Fibroblast of skin of right quadriceps (primary cell): ENCODE measurements at regions not wholly inside any gene's neighbourhood (a gene's known extent, or its start where the extent isn't known, plus 50 kb on each side); places are given as distances from the start of the nearest gene placed in this dataset.
"Not testable (repeated sequence)": the region's sequence is repeated elsewhere in the genome, so short reads cannot be mapped to it uniquely, and the experiment has no call there.

Experiments
- DNase-seq: peaks from one replicate; pipeline ENCODE4 v3.0.0-alpha.2; 2013

- DNase-seq: peak; percentile 22
Observed at GRCh38 chr4:129254526-129254925, 158.6 kb downstream of the C4orf33 start.

DNA sequence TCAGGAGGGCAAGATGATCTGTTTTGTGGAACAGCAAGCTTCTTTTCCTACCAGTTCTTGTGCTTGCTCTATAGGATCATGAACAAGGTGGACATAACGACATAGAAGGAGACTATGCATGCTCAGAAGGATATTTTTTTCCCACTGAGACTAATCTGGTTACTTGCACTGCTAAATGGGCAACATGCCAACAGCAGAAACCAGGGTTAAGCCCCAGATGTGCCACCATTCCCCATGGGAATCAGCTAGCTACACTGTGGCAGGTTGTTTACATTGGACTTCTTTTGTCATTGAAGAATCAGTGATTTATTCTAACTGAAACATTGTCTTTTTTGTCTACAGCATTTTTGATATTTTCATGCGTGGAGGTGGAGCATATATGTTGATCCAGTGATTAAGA lies 165.6 kb downstream of the C4orf33 start:
- no peak for DNase-seq

DNA sequence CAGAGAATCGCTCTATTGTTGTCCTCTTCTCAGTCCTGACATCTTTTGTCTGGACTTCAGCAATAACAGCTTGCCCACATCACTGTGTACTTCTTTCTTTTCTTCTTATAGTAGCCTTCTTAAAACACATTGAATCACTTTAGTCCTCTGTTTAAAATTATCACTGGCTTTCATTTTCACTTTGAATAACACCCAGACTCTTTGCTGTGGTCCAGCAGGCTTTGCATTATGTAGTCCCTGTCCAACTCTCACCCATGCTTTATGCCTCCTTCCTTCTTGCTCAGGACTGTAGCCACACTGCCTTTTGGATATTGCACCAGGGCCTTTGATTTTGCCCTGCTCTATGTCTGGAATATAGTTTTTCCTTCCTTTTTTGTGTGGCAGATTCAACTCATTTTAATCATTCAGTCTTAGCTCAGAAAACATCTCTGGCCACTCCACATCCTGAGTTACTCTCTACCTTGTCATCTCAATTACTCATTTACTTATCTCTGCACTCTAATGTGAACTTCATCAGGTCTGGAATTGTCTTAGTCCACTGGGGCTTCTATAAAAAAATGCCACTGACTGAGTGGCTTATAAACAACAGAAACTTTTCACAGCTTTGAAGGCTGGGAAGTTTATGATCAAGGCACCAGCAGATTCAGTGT lies 168.2 kb downstream of the C4orf33 start:
- no peak for DNase-seq

- DNase-seq: no peak
Observed at GRCh38 chr4:129278868-129279267, 182.9 kb downstream of the C4orf33 start.

DNA sequence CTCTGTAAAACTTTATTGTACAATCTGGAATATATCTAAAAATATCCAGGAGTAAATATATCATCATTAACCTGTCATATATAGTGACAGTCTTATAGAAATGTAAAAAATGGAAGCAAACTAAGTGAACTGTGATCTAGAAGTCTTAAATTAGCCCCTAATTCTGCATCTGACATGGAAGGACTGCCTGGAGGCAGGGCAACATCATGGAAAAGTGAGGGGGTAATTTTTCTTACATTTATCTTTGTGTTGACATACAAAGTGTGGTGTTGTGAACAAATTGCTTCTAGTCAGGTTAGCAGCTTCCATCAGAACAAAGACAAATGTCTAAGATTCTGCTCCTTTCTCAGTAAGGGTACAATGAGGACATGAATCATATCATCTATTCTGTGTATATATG lies 186.3 kb downstream of the C4orf33 start:
- DNase-seq: no peak

DNA sequence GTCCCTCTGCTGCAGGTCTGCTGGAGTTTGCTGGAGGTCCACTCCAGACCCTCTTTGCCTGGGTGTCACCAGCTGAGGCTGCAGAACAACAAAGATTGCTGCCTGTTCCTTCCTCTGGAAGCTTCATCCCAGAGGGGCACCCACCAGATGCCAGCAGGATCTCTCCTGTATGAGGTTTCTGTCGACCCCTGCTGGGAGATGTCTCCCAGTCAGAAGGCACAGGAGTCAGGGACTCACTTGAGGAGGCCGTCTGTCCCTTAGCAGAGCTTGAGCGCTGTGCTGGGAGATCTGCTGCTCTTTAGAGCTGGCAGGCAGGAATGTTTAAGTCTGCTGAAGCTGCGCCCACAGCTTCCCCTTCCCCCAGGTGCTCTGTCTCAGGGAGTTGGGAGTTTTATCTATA lies 196.2 kb downstream of the C4orf33 start:
- not testable (repeated sequence) for DNase-seq

DNA sequence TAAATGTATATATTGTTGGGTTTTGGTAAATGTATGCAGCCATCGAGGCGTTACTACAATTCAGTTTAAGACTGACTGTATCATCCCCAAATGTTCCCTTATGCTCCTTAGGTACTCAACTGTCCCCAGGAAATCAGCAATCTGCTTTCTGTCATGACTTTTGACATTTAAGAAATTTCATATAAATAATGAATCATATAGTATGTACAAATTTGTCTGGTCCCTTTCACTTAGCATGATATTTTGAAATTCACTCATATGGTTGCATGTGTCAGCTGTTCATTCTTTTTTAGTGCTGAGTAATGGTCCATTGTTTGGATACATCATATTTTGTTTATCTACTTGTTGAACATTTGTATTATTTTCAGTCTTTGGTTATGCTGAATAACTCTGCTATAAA lies 218.8 kb downstream of the C4orf33 start:
- no peak for DNase-seq

- DNase-seq: no peak
Observed at GRCh38 chr4:129322920-129323319, 227.0 kb downstream of the C4orf33 start.

DNA sequence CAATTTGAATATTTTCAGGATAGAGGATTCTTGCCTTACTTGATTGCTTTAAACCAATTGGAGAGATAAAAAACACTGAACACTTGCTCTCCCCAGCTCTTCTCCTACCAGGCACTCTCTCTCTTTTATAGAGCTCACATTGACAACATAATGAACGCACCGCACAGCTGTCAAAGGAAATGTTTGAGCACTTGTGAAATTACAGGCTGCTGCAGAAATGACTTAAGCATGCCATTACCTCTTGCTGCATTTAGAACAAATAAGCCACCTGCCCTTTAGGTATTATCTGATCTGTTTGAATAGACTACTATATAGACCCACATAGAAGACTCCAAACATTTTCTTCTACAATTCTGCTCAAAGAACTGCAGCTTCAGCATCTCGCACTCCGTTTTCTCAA lies 227.7 kb downstream of the C4orf33 start:
- DNase-seq: no peak

DNA sequence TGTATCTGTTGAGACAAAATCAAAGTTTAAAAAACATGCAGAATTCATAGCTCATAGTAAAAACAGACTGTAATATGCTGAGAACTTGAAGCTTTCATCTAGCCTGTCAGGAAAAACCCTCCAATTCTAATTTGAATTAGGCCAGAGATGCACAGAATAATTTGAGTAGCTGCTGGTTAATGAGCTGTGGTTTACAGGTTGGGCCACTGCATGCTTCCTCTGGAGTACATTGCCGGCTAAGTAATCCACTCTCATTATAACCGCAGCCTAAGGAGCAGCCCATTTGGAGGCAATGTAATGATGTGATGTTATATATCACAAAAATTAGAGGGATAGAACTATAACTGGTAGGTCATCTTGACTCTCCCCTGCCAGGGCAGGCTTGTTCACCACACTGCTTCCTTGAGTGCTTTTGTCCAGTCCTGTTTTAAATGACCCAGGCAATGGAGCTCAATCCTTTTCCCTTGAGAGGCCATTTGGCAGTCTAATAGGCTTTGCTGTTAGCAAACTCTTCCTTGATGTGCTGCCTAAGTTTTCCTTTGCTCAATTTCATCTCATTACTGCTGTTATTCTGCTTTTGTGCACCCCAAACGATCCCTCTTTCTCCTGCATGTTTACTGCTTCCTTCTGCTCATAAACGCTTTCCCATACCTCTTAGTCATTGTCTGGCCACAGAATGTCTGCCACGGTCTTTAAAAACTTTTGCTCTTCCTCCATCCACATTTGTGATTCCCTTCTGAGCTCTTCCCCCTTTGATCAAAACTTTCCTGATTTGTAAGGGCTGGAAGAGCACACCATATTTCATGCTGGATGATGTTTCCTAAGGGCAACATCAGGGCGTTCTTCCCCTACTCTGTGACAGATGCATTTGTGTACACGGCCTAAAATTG lies 230.9 kb downstream of the C4orf33 start:
- no peak for DNase-seq

DNA sequence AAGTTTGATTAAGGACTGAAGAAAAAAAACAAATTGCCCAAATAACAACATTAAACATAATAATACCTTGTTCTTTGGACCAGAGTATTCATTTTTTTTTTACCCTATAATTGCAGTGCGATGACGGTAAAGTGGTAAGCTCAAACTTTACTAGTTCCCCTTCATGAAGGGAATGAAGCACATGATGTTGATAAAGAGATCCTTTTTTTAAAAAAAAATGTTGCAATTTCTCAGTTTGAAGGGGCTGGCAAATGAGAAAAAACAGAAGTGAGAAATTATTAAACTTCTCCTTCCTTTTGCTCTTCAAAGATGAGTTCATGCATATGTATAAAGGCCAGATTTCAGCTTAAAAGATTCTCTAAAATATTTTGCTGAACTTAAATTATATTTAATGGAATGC lies 231.7 kb downstream of the C4orf33 start:
- no peak for DNase-seq

GRCh38 chr4:129328162-129328561 lies 232.2 kb downstream of the C4orf33 start:
- DNase-seq: no peak

DNA sequence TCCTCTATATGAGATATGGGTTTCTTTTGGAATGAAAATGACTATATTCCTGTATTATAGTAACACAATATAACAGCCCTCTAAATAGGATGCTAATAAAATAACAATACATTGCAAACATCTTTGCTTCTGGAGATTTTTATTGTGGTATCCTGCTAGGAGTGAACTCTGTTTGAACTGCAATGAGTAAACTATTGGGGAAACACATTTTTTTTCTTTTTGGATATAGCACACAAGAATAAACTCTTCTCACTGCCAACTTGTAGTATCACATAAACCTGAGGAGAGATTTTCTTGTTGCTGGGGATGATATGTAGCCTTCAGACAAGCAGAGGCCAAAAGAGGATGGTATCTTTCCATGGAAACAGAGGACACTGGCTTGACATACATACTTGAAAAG lies 238.2 kb downstream of the C4orf33 start:
- no peak for DNase-seq

GRCh38 chr4:129335276-129335675 lies 239.3 kb downstream of the C4orf33 start:
- no peak for DNase-seq

- no peak for DNase-seq
Observed at GRCh38 chr4:129335818-129336217, 239.9 kb downstream of the C4orf33 start.

- DNase-seq: no peak
Observed at GRCh38 chr4:129336457-129337227, 240.7 kb downstream of the C4orf33 start.

- no peak for DNase-seq
Observed at GRCh38 chr4:129337228-129337620, 241.3 kb downstream of the C4orf33 start.

DNA sequence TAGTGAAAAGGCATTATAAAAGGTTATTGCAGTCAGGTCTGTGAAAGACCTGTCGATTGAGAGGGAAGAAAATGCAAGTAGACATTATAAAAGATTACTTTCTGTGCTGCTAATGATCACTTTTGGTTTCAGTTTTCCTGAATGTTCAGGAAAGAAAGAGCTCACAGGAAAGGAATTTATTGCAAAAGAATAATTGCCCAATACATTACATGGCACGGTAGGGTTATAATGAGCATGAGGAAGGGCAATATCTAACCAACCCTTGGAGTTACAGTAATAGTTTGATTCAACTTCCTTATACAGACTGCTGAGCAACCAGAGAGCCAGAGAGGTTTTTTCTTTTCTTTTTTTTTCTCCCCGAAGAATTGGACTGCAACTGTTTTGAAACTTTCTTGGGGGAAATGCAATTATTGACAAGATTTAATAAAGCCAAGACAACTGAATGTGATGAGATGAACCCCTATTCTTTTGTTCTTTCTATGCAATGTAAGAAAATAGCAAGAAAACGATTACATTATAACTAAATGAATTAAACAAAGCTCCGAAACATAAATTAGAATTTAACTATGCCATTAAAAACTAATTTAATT lies 247.0 kb downstream of the C4orf33 start:
- DNase-seq: peak; percentile 82

DNA sequence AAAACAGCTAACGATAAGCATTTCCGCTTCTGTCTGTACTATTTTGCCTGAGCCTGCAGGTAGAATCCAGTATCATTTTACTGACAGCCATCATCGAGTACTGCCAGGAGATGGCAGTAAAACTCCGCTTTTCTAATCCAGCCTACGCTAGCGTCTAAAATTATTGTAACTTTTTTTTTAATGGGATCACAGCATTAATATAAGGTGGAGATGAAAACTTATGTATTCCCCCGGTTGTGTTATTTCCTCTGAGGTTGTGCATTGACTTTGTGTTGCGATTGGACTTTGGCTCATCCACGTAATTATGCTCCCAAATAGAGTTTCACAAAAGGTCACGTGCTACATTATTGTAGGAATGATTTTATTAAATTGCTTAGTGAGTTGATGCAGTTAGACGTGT lies 248.1 kb downstream of the C4orf33 start:
- DNase-seq: peak; percentile 31

DNA sequence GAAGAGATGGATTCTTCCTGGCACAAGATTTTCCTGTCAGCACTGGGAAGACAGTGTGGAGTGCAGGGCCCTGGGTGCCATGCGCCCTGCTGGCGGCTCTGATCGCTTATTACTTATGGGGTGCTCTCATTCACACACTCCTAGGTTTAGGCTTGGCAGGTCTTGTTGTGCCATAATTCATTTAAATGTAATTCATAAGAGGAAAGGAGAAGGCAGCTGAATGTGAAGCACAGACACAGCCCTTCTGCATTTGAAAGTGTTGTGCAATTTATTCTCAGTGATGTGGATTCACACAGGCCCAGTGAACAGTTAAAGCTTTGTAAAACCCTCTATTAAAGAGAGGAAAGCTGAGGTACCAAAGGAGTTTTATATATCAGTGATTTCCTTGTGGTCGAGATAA lies 249.7 kb downstream of the C4orf33 start:
- no peak for DNase-seq

- DNase-seq: no peak
Observed at GRCh38 chr4:129346036-129346435, 250.1 kb downstream of the C4orf33 start.

GRCh38 chr4:129346734-129347133 lies 250.8 kb downstream of the C4orf33 start:
- no peak for DNase-seq
